Spleen (tissue), 7 donors: ENCODE measurements at regions not wholly inside any gene's neighbourhood (a gene's known extent, or its start where the extent isn't known, plus 50 kb on each side); places are given as distances from the start of the nearest gene placed in this dataset.

Experiments used
- CTCF ChIP-seq, 11 experiments: fragments of 200-600 bp in 7 of 11; fragments of 450-650 bp in 4 of 11; sonication (generic) in 4 of 11; IDR thresholded peaks in 8 of 11; conservative IDR thresholded peaks in 3 of 11; 1 replicate in 7 of 11; 2 replicates in 4 of 11; pipeline versions ENCODE4 v1.4.0 to v1.8.0; 2016 to 2021; ENCODE audit warnings: antibody characterized with exemption in 11 of 11, inconsistent platforms in 4 of 11, mild to moderate bottlenecking in 1 of 11
- POLR2A ChIP-seq, 3 donors: fragments of 450-650 bp; IDR thresholded peaks; one replicate each; pipeline ENCODE4 v1.5.1; 2017; ENCODE audit warnings: antibody characterized with exemption in 3 of 3, mild to moderate bottlenecking in 1 of 3
- POLR2AphosphoS5 ChIP-seq, 3 donors: sonication (generic); formaldehyde crosslinking; IDR thresholded peaks; one replicate each; pipeline ENCODE4 v1.5.1; 2017; ENCODE audit warnings: antibody characterized with exemption in 3 of 3
- donor health status: DM: no; HTN: no; CAD: no; lungs with moderate emphysema.
- donor health status: DM: no; HTN: no; CAD: no.
- donor health status: DM: no; HTN: no; CAD: no.

- TF ChIP-seq POLR2AphosphoS5 (IDR thresholded peaks at IDR 0.05) = no peak
- TF ChIP-seq CTCF (IDR thresholded peaks at IDR 0.05 in 8 of 11, conservative IDR thresholded peaks at IDR 0.05 in 3 of 11) = no peak
- TF ChIP-seq POLR2A (IDR thresholded peaks at IDR 0.05) = no peak
These were observed 148.2 kb upstream of the RIPOR2 start for GRCh38 chr6:25083784-25084507.
